WTC11 (cell line): ENCODE measurements at regions not wholly inside any gene's neighbourhood (a gene's known extent, or its start where the extent isn't known, plus 50 kb on each side); places are given as distances from the start of the nearest gene placed in this dataset.

Source experiments
- ATAC-seq: fragments of 200-7000 bp; cut with Tn5 transposase; 2 replicates; pipeline ENCODE4 v1.10.0; 2021; ENCODE audit warnings: mild to moderate bottlenecking, moderate library complexity
- CTCF ChIA-PET: fragments of 300-600 bp; sonication (Branson Sonifier 250); formaldehyde crosslinking; loops from one replicate; lab custom pipeline; 2021; ENCODE audit warnings: antibody characterized with exemption; lab: Charles Lee
- POLR2A ChIA-PET: fragments of 350-600 bp; sonication (Branson Sonifier 250); formaldehyde crosslinking; loops from one replicate; lab custom pipeline; 2021; ENCODE audit warnings: antibody characterized with exemption; lab: Charles Lee
- DNase-seq: peaks from one replicate; pipeline ENCODE4 v3.0.0; 2021; ENCODE audit warnings: low spot score
- H3K27ac Mint-ChIP-seq: 2 replicates; pipeline ENCODE4 v1.8.0; 2021; ENCODE audit warnings: mixed read lengths
- H3K27me3 Mint-ChIP-seq: 2 replicates; pipeline ENCODE4 v1.8.0; 2021; ENCODE audit warnings: low read depth, mild to moderate bottlenecking, moderate library complexity, mixed read lengths
- H3K36me3 Mint-ChIP-seq: 2 replicates; pipeline ENCODE4 v1.8.0; 2021; ENCODE audit warnings: mixed read lengths
- H3K4me1 Mint-ChIP-seq: 2 replicates; pipeline ENCODE4 v1.8.0; 2022; ENCODE audit warnings: mixed read lengths
- H3K4me3 Mint-ChIP-seq: 2 replicates; pipeline ENCODE4 v1.8.0; 2021; ENCODE audit warnings: mild to moderate bottlenecking, moderate library complexity, mixed read lengths
- H3K9me3 Mint-ChIP-seq: 2 replicates; pipeline ENCODE4 v1.8.0; 2021; ENCODE audit warnings: mixed read lengths
- ATF6 ChIP-seq: sonication (generic); formaldehyde crosslinking; IDR thresholded peaks from 2 replicates; pipeline ENCODE4 v1.8.1; 2023; ENCODE audit warnings: mild to moderate bottlenecking, missing genetic modification reagents
- E2F1 ChIP-seq: sonication (generic); formaldehyde crosslinking; IDR thresholded peaks from 2 replicates; pipeline ENCODE4 v1.8.0; 2022; ENCODE audit warnings: mild to moderate bottlenecking, missing genetic modification reagents
- EMX1 ChIP-seq: fragments of 250-450 bp; sonication (Bioruptor Pico); IDR thresholded peaks from 2 replicates; pipeline ENCODE4 v1.8.0; 2021; ENCODE audit warnings: mild to moderate bottlenecking
- HMGXB4 ChIP-seq: sonication (generic); formaldehyde crosslinking; IDR thresholded peaks from 2 replicates; pipeline ENCODE4 v1.8.1; 2023; ENCODE audit warnings: mild to moderate bottlenecking, moderate library complexity, missing genetic modification reagents
- IRF2 ChIP-seq: sonication (generic); formaldehyde crosslinking; IDR thresholded peaks from 2 replicates; pipeline ENCODE4 v1.8.0; 2022; ENCODE audit warnings: low read depth, missing genetic modification reagents, borderline replicate concordance
- NFATC4 ChIP-seq: fragments of 250-450 bp; sonication (Bioruptor Pico); IDR thresholded peaks from 2 replicates; pipeline ENCODE4 v1.9.0; 2021; ENCODE audit warnings: mild to moderate bottlenecking
- OVOL2 ChIP-seq: fragments of 250-450 bp; sonication (Bioruptor Pico); IDR thresholded peaks from 2 replicates; pipeline ENCODE4 v1.9.0; 2021; ENCODE audit warnings: mild to moderate bottlenecking, borderline replicate concordance
- PRDM15 ChIP-seq: sonication (generic); formaldehyde crosslinking; IDR thresholded peaks from 2 replicates; pipeline ENCODE4 v1.8.0; 2022; ENCODE audit warnings: missing genetic modification reagents
- PRRX2 ChIP-seq: fragments of 250-450 bp; sonication (Bioruptor Pico); IDR thresholded peaks from 2 replicates; pipeline ENCODE4 v1.8.0; 2021; ENCODE audit warnings: mild to moderate bottlenecking
- RELA ChIP-seq: sonication (generic); formaldehyde crosslinking; IDR thresholded peaks from 2 replicates; pipeline ENCODE4 v1.8.1; 2022; ENCODE audit warnings: missing genetic modification reagents, mild to moderate bottlenecking, borderline replicate concordance
- SOX15 ChIP-seq: fragments of 250-450 bp; sonication (Bioruptor Pico); IDR thresholded peaks from 2 replicates; pipeline ENCODE4 v1.9.0; 2021; ENCODE audit warnings: mild to moderate bottlenecking
- STAT6 ChIP-seq: sonication (generic); formaldehyde crosslinking; conservative IDR thresholded peaks from 2 replicates; pipeline ENCODE4 v1.8.1; 2023; ENCODE audit warnings: mild to moderate bottlenecking, low read depth, missing genetic modification reagents, moderate library complexity
- ZNF138 ChIP-seq: sonication (generic); formaldehyde crosslinking; conservative IDR thresholded peaks from 2 replicates; pipeline ENCODE4 v1.8.1; 2022; ENCODE audit warnings: mild to moderate bottlenecking, moderate library complexity, missing genetic modification reagents
- ZNF317 ChIP-seq: sonication (generic); formaldehyde crosslinking; IDR thresholded peaks from 2 replicates; pipeline ENCODE4 v1.8.1; 2023; ENCODE audit warnings: low read depth, mild to moderate bottlenecking, moderate library complexity, missing genetic modification reagents, borderline replicate concordance
- ZNF416 ChIP-seq: fragments of 250-450 bp; sonication (Bioruptor Pico); IDR thresholded peaks from 2 replicates; pipeline ENCODE4 v1.9.0; 2021; ENCODE audit warnings: mild to moderate bottlenecking, inconsistent platforms

GRCh38 chr18:45373286-45373880 lies 241.9 kb upstream of the SLC14A2 start (continued):
- TF ChIP-seq HMGXB4, result no peak
- TF ChIP-seq, all 79 proteins: peak for 0

- no peaks in the 10 kb centered on the region for H3K9me3 Mint-ChIP-seq
- TF ChIP-seq PRRX2 (CRISPR knock-in tag), result no peak
- no peak for TF ChIP-seq ZNF416
- no peak for TF ChIP-seq SOX15 (CRISPR knock-in tag)
- no peak for TF ChIP-seq EMX1 (CRISPR knock-in tag)
- TF ChIP-seq NFATC4 (CRISPR knock-in tag), result no peak
- no peak for TF ChIP-seq OVOL2
- no peak for TF ChIP-seq STAT6 (CRISPR knock-in tag)
- TF ChIP-seq IRF2 (CRISPR knock-in tag), result no peak
- no peak for TF ChIP-seq ZNF317 (CRISPR knock-in tag)
- no peak for TF ChIP-seq RELA (CRISPR knock-in tag)
- TF ChIP-seq ATF6 (CRISPR knock-in tag), result no peak
- TF ChIP-seq E2F1 (CRISPR knock-in tag), result no peak
- TF ChIP-seq ZNF138, result no peak
- no peak for TF ChIP-seq PRDM15 (CRISPR knock-in tag)
- CTCF ChIA-PET, result interaction anchor here (1.1 kb wide), 1 partner anchor 10 kb away, joined by 4 read pairs; no protein-coding TSS in a partner anchor
- H3K4me1 Mint-ChIP-seq, result peaks cover 6% of the 10 kb centered on the region
- ATAC-seq (no peak), DNase-seq (no peak)
- POLR2A ChIA-PET, result no interaction called here
- H3K4me3 Mint-ChIP-seq, result no peak overlapping the region
- H3K27ac Mint-ChIP-seq, result no peak overlapping the region
- no peaks in the 10 kb centered on the region for H3K27me3 Mint-ChIP-seq
- H3K36me3 Mint-ChIP-seq, result no peaks in the 10 kb centered on the region
Measured at GRCh38 chr18:45374236-45374635, 241.0 kb upstream of the SLC14A2 start.
